Uterus (tissue), 3 donors: ENCODE measurements at regions not wholly inside any gene's neighbourhood (a gene's known extent, or its start where the extent isn't known, plus 50 kb on each side); places are given as distances from the start of the nearest gene placed in this dataset.

Experiments used
- DNase-seq, 2 donors: peaks; one replicate each; pipeline ENCODE4 v3.0.0-alpha.2; 2019 to 2020
- H3K27ac ChIP-seq, 2 donors: fragments of 200-600 bp; sonication (generic); 1 replicate in 1 of 2; 2 replicates in 1 of 2; pipeline ENCODE4 v1.5.1; 2016 to 2018
- H3K27me3 ChIP-seq, 2 donors: fragments of 200-600 bp; sonication (generic); one replicate each; pipeline ENCODE4 v1.5.1; 2018 to 2019; ENCODE audit warnings: control low read depth in 1 of 2
- H3K36me3 ChIP-seq, 2 donors: fragments of 200-600 bp; sonication (generic); one replicate each; pipeline ENCODE4 v1.5.1; 2019; ENCODE audit warnings: control low read depth in 1 of 2
- H3K4me1 ChIP-seq, 2 donors: fragments of 200-600 bp; sonication (generic); one replicate each; pipeline ENCODE4 v1.5.1; 2018 to 2019; ENCODE audit warnings: control low read depth in 1 of 2
- H3K4me3 ChIP-seq, 2 donors: fragments of 200-600 bp; sonication (generic); 1 replicate in 1 of 2; 2 replicates in 1 of 2; pipeline ENCODE4 v1.5.1; 2018 to 2019; ENCODE audit warnings: mild to moderate bottlenecking in 1 of 2
- H3K9me3 ChIP-seq, 2 donors: fragments of 200-600 bp; sonication (generic); one replicate each; pipeline ENCODE4 v1.5.1; 2019; ENCODE audit warnings: control low read depth in 1 of 2
- CTCF ChIP-seq, 4 experiments: fragments of 200-600 bp in 2 of 4; fragments of 450-650 bp in 2 of 4; sonication (generic) in 2 of 4; IDR thresholded peaks; one replicate each; pipeline ENCODE4 v1.5.1; 2016 to 2019; ENCODE audit warnings: antibody characterized with exemption in 4 of 4, mild to moderate bottlenecking in 2 of 4, moderate library complexity in 1 of 4
- POLR2A ChIP-seq, 2 donors: fragments of 450-650 bp; IDR thresholded peaks; one replicate each; pipeline ENCODE4 v1.6.1; 2016; ENCODE audit warnings: antibody characterized with exemption in 2 of 2, mild to moderate bottlenecking in 1 of 2, moderate library complexity in 1 of 2
- intact Hi-C: fragments of 100-400 bp; cut with DNase I; formaldehyde crosslinking; loops from one replicate; pipeline ENCODE4 v1.15.1; 2023; ENCODE audit warnings: low total_unique reads
- donor health status: DM: yes; HTN: yes; CAD: no.

- no peak for DNase-seq
- Histone ChIP-seq H3K9me3 (no peaks in the 10 kb centered on the region), H3K27me3 (no peaks in the 10 kb centered on the region), H3K4me1 (no peaks in the 10 kb centered on the region), H3K36me3 (no peaks in the 10 kb centered on the region), H3K27ac (no peak overlapping the region), H3K4me3 (no peak overlapping the region)
- intact Hi-C loops: no loop called here
- TF ChIP-seq CTCF (IDR thresholded peaks at IDR 0.05) (no peak), POLR2A (IDR thresholded peaks at IDR 0.05) (no peak)
Measured at GRCh38 chr17:72561680-72562079, 440.9 kb downstream of the SOX9 start.

- Histone ChIP-seq H3K9me3 (no peaks in the 10 kb centered on the region), H3K27ac (no peak overlapping the region), H3K36me3 (no peaks in the 10 kb centered on the region), H3K27me3 (no peaks in the 10 kb centered on the region), H3K4me3 (no peak overlapping the region), H3K4me1 (no peaks in the 10 kb centered on the region)
- DNase-seq: no peak
- TF ChIP-seq POLR2A (IDR thresholded peaks at IDR 0.05) (no peak), CTCF (IDR thresholded peaks at IDR 0.05) (no peak)
- intact Hi-C loops: no loop called here
Measured at GRCh38 chr17:72562615-72563188, 441.9 kb downstream of the SOX9 start.

GRCh38 chr17:72563952-72564351 is 443.1 kb downstream of the SOX9 start:
- no peak overlapping the region for H3K4me3 ChIP-seq
- no peak for TF ChIP-seq POLR2A (IDR thresholded peaks at IDR 0.05)
- TF ChIP-seq CTCF (IDR thresholded peaks at IDR 0.05): no peak
- H3K36me3 ChIP-seq: no peaks in the 10 kb centered on the region
- no peaks in the 10 kb centered on the region for H3K9me3 ChIP-seq
- no peaks in the 10 kb centered on the region for H3K27me3 ChIP-seq
- no peak for DNase-seq
- intact Hi-C loops: no loop called here
- no peak overlapping the region for H3K27ac ChIP-seq
- no peaks in the 10 kb centered on the region for H3K4me1 ChIP-seq

GRCh38 chr17:72565006-72565405 is 444.2 kb downstream of the SOX9 start:
- Histone ChIP-seq H3K36me3 (no peaks in the 10 kb centered on the region), H3K27me3 (no peaks in the 10 kb centered on the region), H3K27ac (no peak overlapping the region), H3K9me3 (no peaks in the 10 kb centered on the region), H3K4me1 (no peaks in the 10 kb centered on the region), H3K4me3 (no peak overlapping the region)
- no peak for DNase-seq
- intact Hi-C loops: no loop called here
- TF ChIP-seq POLR2A (IDR thresholded peaks at IDR 0.05) (no peak), CTCF (IDR thresholded peaks at IDR 0.05) (no peak)

GRCh38 chr17:72565758-72566157 is 444.9 kb downstream of the SOX9 start:
- no peak overlapping the region for H3K27ac ChIP-seq
- no peak for DNase-seq
- no peak overlapping the region for H3K4me3 ChIP-seq
- no peaks in the 10 kb centered on the region for H3K4me1 ChIP-seq
- intact Hi-C loops: no loop called here
- no peaks in the 10 kb centered on the region for H3K27me3 ChIP-seq
- TF ChIP-seq POLR2A (IDR thresholded peaks at IDR 0.05) (no peak), CTCF (IDR thresholded peaks at IDR 0.05) (no peak)
- no peaks in the 10 kb centered on the region for H3K36me3 ChIP-seq
- H3K9me3 ChIP-seq: no peaks in the 10 kb centered on the region
